HEK293T (cell line): ENCODE measurements at regions not wholly inside any gene's neighbourhood (a gene's known extent, or its start where the extent isn't known, plus 50 kb on each side); places are given as distances from the start of the nearest gene placed in this dataset.

ENCODE experiments used
- CTCF ChIA-PET: fragments of 350-600 bp; formaldehyde crosslinking; extraction: SDS; loops from one replicate; lab custom pipeline; 2021; ENCODE audit warnings: antibody characterized with exemption, inconsistent platforms; lab: Yijun Ruan, JAX
- POLR2A ChIA-PET: fragments of 350-600 bp; formaldehyde crosslinking; extraction: SDS; loops from one replicate; lab custom pipeline; 2020; ENCODE audit warnings: antibody characterized with exemption, inconsistent platforms; lab: Yijun Ruan, JAX
- DNase-seq: peaks from one replicate; pipeline ENCODE4 v3.0.0; 2012; ENCODE audit warnings: mixed read lengths; ENCODE audit errors: extremely low spot score
- ARNT ChIP-seq: fragments of 450-650 bp; IDR thresholded peaks from 2 replicates; pipeline ENCODE4 v1.6.1; 2017; ENCODE audit warnings: mild to moderate bottlenecking
- BHLHE40 ChIP-seq: fragments of 450-650 bp; IDR thresholded peaks from 2 replicates; pipeline ENCODE4 v1.6.1; 2016; ENCODE audit warnings: mild to moderate bottlenecking, moderate library complexity, borderline replicate concordance
- CTBP1 ChIP-seq: fragments of 450-650 bp; IDR thresholded peaks from 2 replicates; pipeline ENCODE4 v1.6.1; 2016; ENCODE audit warnings: borderline replicate concordance
- ELF4 ChIP-seq: fragments of 450-650 bp; IDR thresholded peaks from 2 replicates; pipeline ENCODE4 v1.6.1; 2017; ENCODE audit warnings: antibody characterized with exemption
- FOXA1 ChIP-seq: fragments of 450-650 bp; IDR thresholded peaks from 2 replicates; pipeline ENCODE4 v1.6.1; 2016; ENCODE audit warnings: mild to moderate bottlenecking
- FOXK2 ChIP-seq: fragments of 450-650 bp; IDR thresholded peaks from 2 replicates; pipeline ENCODE4 v1.6.1; 2016; ENCODE audit warnings: mild to moderate bottlenecking
- FOXM1 ChIP-seq: fragments of 450-650 bp; IDR thresholded peaks from 2 replicates; pipeline ENCODE4 v1.6.1; 2017; ENCODE audit warnings: mild to moderate bottlenecking, borderline replicate concordance
- HDGF ChIP-seq: fragments of 450-650 bp; IDR thresholded peaks from 2 replicates; pipeline ENCODE4 v1.6.1; 2017; ENCODE audit warnings: antibody characterized with exemption, borderline replicate concordance
- L3MBTL2 ChIP-seq: fragments of 450-650 bp; conservative IDR thresholded peaks from 2 replicates; pipeline ENCODE4 v1.6.1; 2016; ENCODE audit warnings: mild to moderate bottlenecking
- LEF1 ChIP-seq: fragments of 450-650 bp; IDR thresholded peaks from 2 replicates; pipeline ENCODE4 v1.6.1; 2017; ENCODE audit warnings: mild to moderate bottlenecking, borderline replicate concordance
- NFRKB ChIP-seq: fragments of 450-650 bp; IDR thresholded peaks from 2 replicates; pipeline ENCODE4 v1.6.1; 2016; ENCODE audit warnings: mild to moderate bottlenecking, moderate library complexity
- PKNOX1 ChIP-seq: fragments of 450-650 bp; IDR thresholded peaks from 2 replicates; pipeline ENCODE4 v1.6.1; 2016
- SP1 ChIP-seq: fragments of 450-650 bp; IDR thresholded peaks from 2 replicates; pipeline ENCODE4 v1.6.1; 2017
- SUZ12 ChIP-seq: fragments of 450-650 bp; IDR thresholded peaks from 2 replicates; pipeline ENCODE4 v1.6.1; 2016; ENCODE audit warnings: mild to moderate bottlenecking
- TARDBP ChIP-seq: fragments of 450-650 bp; IDR thresholded peaks from 2 replicates; pipeline ENCODE4 v1.6.1; 2016
- ZNF384 ChIP-seq: fragments of 450-650 bp; IDR thresholded peaks from 2 replicates; pipeline ENCODE4 v1.6.1; 2016

GRCh38 chr16:72270531-72270930, 98.6 kb upstream of the PMFBP1 start:
- ChIA-PET POLR2A (no interaction called here), CTCF (no interaction called here)
- no peak for DNase-seq
- TF ChIP-seq PKNOX1 (no peak), TARDBP (no peak), ELF4 (no peak), ZNF384 (no peak), NFRKB (no peak), CTBP1 (no peak), FOXM1 (no peak), LEF1 (no peak), SUZ12 (no peak), ARNT (no peak), FOXK2 (no peak), FOXA1 (no peak), L3MBTL2 (no peak), SP1 (no peak), HDGF (no peak), BHLHE40 (no peak)

- DNase-seq, result no peak
- ChIA-PET POLR2A (no interaction called here), CTCF (no interaction called here)
- TF ChIP-seq SP1, result no peak
- TF ChIP-seq L3MBTL2, result no peak
- no peak for TF ChIP-seq FOXA1
Measured at GRCh38 chr16:72266836-72267235, 94.9 kb upstream of the PMFBP1 start.

DNA sequence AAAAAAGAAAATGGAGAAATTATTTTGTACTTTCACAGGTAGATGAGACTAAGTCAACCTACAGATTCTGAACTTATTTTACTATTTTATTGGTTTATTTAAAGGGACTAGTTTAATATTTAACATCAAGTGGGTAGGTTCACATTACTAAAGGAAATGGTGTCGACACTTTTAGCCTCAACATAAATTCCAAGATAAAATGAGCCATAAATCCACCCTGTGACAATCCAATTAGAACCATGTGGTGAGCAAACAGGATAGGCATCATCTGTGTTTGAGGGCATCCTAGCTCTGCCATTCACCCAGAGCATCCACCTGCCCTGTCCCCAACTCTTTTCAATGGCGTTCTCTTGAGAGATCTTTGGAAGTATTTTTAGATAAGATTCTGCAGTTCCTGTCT, 92.8 kb upstream of the PMFBP1 start:
- CTCF ChIA-PET, result no interaction called here
- POLR2A ChIA-PET, result no interaction called here
- DNase-seq, result no peak
- no peak for TF ChIP-seq TARDBP
- TF ChIP-seq ELF4, result no peak
- no peak for TF ChIP-seq SP1
- TF ChIP-seq LEF1, result no peak
- TF ChIP-seq PKNOX1, result no peak
- TF ChIP-seq CTBP1, result no peak
- no peak for TF ChIP-seq FOXK2
- no peak for TF ChIP-seq HDGF
- no peak for TF ChIP-seq FOXM1
- TF ChIP-seq BHLHE40, result no peak
- TF ChIP-seq FOXA1, result no peak
- no peak for TF ChIP-seq L3MBTL2
- no peak for TF ChIP-seq SUZ12
- TF ChIP-seq ZNF384, result no peak
- no peak for TF ChIP-seq NFRKB
- TF ChIP-seq ARNT, result no peak

DNA sequence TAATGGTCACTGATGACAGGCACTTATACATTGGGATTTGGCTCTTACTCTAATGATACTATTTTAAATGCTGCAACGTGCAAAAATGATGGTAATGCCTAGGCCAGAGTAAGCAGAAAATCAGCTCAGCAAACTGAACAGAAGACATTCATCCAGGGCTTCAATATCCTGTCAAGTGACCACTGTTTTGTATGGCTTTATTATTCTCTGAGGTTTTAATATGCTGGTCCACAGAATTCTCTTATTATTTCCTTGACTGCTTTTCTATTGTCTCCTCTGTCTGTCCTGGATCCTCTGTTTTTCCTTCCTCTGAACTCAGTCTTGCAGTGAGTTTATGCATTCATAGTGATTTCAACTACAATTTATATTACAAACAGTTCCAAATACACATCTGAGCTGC, 90.8 kb upstream of the PMFBP1 start:
- no peak for DNase-seq
- TF ChIP-seq LEF1, result no peak
- TF ChIP-seq ARNT, result no peak
- no peak for TF ChIP-seq CTBP1
- TF ChIP-seq SUZ12, result no peak
- TF ChIP-seq ELF4, result no peak
- no peak for TF ChIP-seq FOXA1
- no peak for TF ChIP-seq FOXK2
- TF ChIP-seq BHLHE40, result no peak
- TF ChIP-seq NFRKB, result no peak
- TF ChIP-seq TARDBP, result no peak
- TF ChIP-seq PKNOX1, result no peak
- no peak for TF ChIP-seq ZNF384
- TF ChIP-seq HDGF, result no peak
- no peak for TF ChIP-seq FOXM1
- TF ChIP-seq L3MBTL2, result no peak
- no peak for TF ChIP-seq SP1
- ChIA-PET CTCF (no interaction called here), POLR2A (no interaction called here)

DNA sequence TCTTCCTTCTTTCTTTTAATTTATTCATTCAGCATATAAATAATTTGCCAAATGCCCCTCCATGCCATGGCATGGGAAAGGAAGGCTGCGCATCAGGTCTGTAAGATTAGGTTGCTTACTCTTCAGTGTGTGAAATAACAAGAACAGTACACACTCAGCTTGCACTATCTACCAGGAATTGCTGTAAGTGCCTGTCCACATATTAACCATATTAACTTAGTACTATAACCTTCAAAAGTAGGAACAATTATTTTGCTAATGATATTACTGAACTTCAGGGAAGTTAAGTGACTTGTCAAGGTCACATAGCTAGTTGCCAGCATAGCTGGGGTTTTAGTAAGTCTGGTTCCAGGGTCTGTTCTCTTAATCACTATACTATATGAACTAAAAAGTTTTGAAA, 89.2 kb upstream of the PMFBP1 start:
- TF ChIP-seq FOXK2 (no peak), CTBP1 (no peak)

GRCh38 chr16:72256398-72257066, 84.6 kb upstream of the PMFBP1 start:
- ChIA-PET POLR2A (no interaction called here), CTCF (no interaction called here)
- no peak for DNase-seq
- TF ChIP-seq ARNT, result no peak
- TF ChIP-seq SUZ12, result no peak
- TF ChIP-seq TARDBP, result no peak
- no peak for TF ChIP-seq HDGF
- no peak for TF ChIP-seq FOXK2
- TF ChIP-seq PKNOX1, result no peak
- TF ChIP-seq ELF4, result no peak
- TF ChIP-seq ZNF384, result no peak
- no peak for TF ChIP-seq BHLHE40
- TF ChIP-seq FOXM1, result no peak
- no peak for TF ChIP-seq FOXA1
- TF ChIP-seq SP1, result no peak

More for the DNA sequence above, 89.2 kb upstream of the PMFBP1 start:
- no peak for DNase-seq
- POLR2A ChIA-PET, result no interaction called here
- CTCF ChIA-PET, result no interaction called here
